ENCODE measurements at regions not wholly inside any gene's neighbourhood (a gene's known extent, or its start where the extent isn't known, plus 50 kb on each side); places are given as distances from the start of the nearest gene placed in this dataset.

DNA sequence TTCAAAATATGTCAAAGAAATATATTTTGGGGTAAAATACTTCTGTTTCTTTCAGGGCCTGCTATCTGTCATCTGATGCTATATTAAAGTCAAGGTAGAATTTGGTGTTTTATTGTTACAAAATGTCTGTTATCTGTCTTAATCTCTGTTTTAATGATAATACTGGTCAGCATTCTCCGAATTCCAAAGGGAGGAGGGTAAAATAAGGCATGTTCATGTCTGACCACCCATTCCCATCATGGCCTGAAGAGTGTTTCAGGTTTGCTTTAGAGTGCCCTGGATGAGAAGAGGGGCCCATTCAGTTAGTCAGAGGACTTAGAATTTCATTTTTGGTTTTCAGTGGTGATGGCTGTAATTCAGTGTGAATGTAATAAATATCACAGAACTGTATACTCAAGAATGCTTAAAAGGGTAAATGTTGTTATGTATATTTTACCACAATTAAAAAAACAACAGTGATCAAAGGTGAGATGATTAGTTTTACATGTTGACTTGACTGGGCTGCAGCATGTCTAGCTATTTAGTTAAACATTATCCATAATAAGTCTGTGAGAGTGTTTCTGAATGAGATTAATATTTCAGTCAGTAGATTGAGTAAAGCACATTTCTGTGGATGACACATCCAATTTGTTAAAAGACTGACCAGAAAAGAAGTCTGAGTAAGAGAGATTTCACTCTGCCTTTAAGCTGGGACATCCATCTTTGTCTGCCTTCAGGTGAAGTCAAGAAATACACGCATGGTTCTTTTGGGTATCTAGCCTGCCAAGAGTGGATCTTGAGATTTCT is 467.9 kb upstream of the SYT4 start:
- intact Hi-C loops (cut with micrococcal nuclease), result no loop called here
- Mint-ChIP-seq H3K36me3 (no peaks in the 10 kb centered on the region), H3K4me3 (no peak overlapping the region), H3K27me3 (ENCODE audit: low read depth in 2 of 2) (no peaks in the 10 kb centered on the region), H3K27ac (no peak overlapping the region), H3K9me3 (peaks cover 12 to 20% of the 10 kb centered on the region in 2 donors), H3K4me1 (no peaks in the 10 kb centered on the region)
- peaks cover 3% of the 10 kb centered on the region for H3K9me3 ChIP-seq (ENCODE audit: control insufficient read depth, insufficient read depth, low read length)
- no peak for TF ChIP-seq CTCF (IDR thresholded peaks at IDR 0.05)
- H3K27me3 ChIP-seq (ENCODE audit: control insufficient read depth, insufficient read depth, low read length), result no peaks in the 10 kb centered on the region
- no peaks in the 10 kb centered on the region for H3K4me1 ChIP-seq (ENCODE audit: control insufficient read depth, insufficient read depth, low read length)
- no peak overlapping the region for H3K4me3 ChIP-seq (ENCODE audit: low read length)
- ATAC-seq (no peak), DNase-seq (no peak)
- H3K36me3 ChIP-seq (ENCODE audit: control insufficient read depth, insufficient read depth, low read length), result no peaks in the 10 kb centered on the region
- WGBS (ENCODE audit: insufficient coverage), result 84% methylated on average over 2 of the region's 2 CpGs
- no peak overlapping the region for H3K27ac ChIP-seq (ENCODE audit: low read length)

DNA sequence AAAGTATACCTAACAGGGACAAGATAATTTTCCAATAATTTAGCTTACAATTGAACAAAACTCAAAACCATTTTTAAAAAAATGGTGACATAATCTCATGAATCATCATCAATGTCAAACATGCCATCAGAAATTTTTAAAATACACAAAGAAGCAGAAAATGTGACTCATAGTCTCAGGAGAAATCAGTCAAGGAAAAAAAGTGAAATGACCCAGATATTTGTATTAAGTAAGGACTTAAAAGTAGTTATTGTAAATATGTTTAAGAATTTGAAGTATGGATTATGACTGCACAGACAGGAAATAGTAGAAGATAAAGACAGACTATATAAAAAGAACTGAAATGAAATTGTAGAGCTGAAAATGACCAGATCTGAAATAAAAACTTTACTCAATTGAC is 473.9 kb upstream of the SYT4 start:
- H3K9me3 ChIP-seq (ENCODE audit: control insufficient read depth, insufficient read depth, low read length), result peaks cover 2% of the 10 kb centered on the region
- no peaks in the 10 kb centered on the region for H3K27me3 ChIP-seq (ENCODE audit: control insufficient read depth, insufficient read depth, low read length)
- Mint-ChIP-seq H3K36me3 (no peaks in the 10 kb centered on the region), H3K27ac (no peak overlapping the region), H3K9me3 (peaks cover 2 to 5% of the 10 kb centered on the region in 2 donors), H3K4me3 (no peak overlapping the region), H3K27me3 (ENCODE audit: low read depth in 2 of 2) (no peaks in the 10 kb centered on the region), H3K4me1 (no peaks in the 10 kb centered on the region)
- DNase-seq, result no peak
- H3K4me3 ChIP-seq (ENCODE audit: low read length), result no peak overlapping the region
- H3K36me3 ChIP-seq (ENCODE audit: control insufficient read depth, insufficient read depth, low read length), result no peaks in the 10 kb centered on the region
- no peaks in the 10 kb centered on the region for H3K4me1 ChIP-seq (ENCODE audit: control insufficient read depth, insufficient read depth, low read length)
- TF ChIP-seq CTCF (IDR thresholded peaks at IDR 0.05), result no peak
- intact Hi-C loops (cut with micrococcal nuclease), result no loop called here
- ATAC-seq, result no peak
- H3K27ac ChIP-seq (ENCODE audit: low read length), result no peak overlapping the region

DNA sequence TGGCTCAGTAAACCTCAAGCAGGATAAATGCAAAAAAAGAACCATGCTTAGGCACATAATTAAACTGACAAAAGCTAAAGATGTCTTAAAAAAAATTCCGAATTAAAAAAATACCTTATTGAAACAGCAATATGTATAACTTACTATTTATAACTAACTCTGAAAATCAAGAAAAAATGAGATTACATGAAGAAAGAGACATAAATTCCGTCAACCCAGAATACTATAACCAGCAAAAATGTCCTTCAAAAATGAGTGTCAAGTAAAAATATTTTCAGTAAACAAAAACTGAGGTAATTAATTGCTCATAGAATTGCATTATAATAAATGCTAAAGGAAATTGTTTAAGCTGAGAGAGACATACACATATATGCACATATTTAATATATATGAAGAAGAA is 474.5 kb upstream of the SYT4 start:
- Mint-ChIP-seq H3K36me3 (no peaks in the 10 kb centered on the region), H3K4me3 (no peak overlapping the region), H3K27ac (no peak overlapping the region), H3K27me3 (ENCODE audit: low read depth in 2 of 2) (no peaks in the 10 kb centered on the region), H3K4me1 (no peaks in the 10 kb centered on the region), H3K9me3 (peaks cover 2 to 5% of the 10 kb centered on the region in 2 donors)
- no peak for TF ChIP-seq CTCF (IDR thresholded peaks at IDR 0.05)
- WGBS (ENCODE audit: insufficient coverage), result no CpG with 5 or more reads among the region's 2 CpGs
- ATAC-seq, result no peak
- no peaks in the 10 kb centered on the region for H3K36me3 ChIP-seq (ENCODE audit: control insufficient read depth, insufficient read depth, low read length)
- H3K9me3 ChIP-seq (ENCODE audit: control insufficient read depth, insufficient read depth, low read length), result peaks cover 2% of the 10 kb centered on the region
- no peaks in the 10 kb centered on the region for H3K4me1 ChIP-seq (ENCODE audit: control insufficient read depth, insufficient read depth, low read length)
- intact Hi-C loops (cut with micrococcal nuclease), result no loop called here
- no peak for DNase-seq
- no peak overlapping the region for H3K4me3 ChIP-seq (ENCODE audit: low read length)
- no peak overlapping the region for H3K27ac ChIP-seq (ENCODE audit: low read length)
- H3K27me3 ChIP-seq (ENCODE audit: control insufficient read depth, insufficient read depth, low read length), result no peaks in the 10 kb centered on the region

GRCh38 chr18:43757273-43757672 is 480.0 kb upstream of the SYT4 start:
- DNase-seq (no peak), ATAC-seq (no peak)
- H3K4me1 ChIP-seq (ENCODE audit: control insufficient read depth, insufficient read depth, low read length), result no peaks in the 10 kb centered on the region
- H3K27ac ChIP-seq (ENCODE audit: low read length), result no peak overlapping the region
- Mint-ChIP-seq H3K4me1 (no peaks in the 10 kb centered on the region), H3K4me3 (no peak overlapping the region), H3K9me3 (peaks cover 3 to 5% of the 10 kb centered on the region in 2 donors), H3K27ac (no peak overlapping the region), H3K36me3 (no peaks in the 10 kb centered on the region), H3K27me3 (ENCODE audit: low read depth in 2 of 2) (no peaks in the 10 kb centered on the region)
- no peak overlapping the region for H3K4me3 ChIP-seq (ENCODE audit: low read length)
- TF ChIP-seq CTCF (IDR thresholded peaks at IDR 0.05), result no peak
- no CpG with 5 or more reads among the region's 1 CpG for WGBS (ENCODE audit: insufficient coverage)
- peaks cover 2% of the 10 kb centered on the region for H3K9me3 ChIP-seq (ENCODE audit: control insufficient read depth, insufficient read depth, low read length)
- H3K27me3 ChIP-seq (ENCODE audit: control insufficient read depth, insufficient read depth, low read length), result no peaks in the 10 kb centered on the region
- no peaks in the 10 kb centered on the region for H3K36me3 ChIP-seq (ENCODE audit: control insufficient read depth, insufficient read depth, low read length)
- intact Hi-C loops (cut with micrococcal nuclease), result no loop called here

Data from natural killer cell (primary cell).